ENCODE measurements at regions not wholly inside any gene's neighbourhood (a gene's known extent, or its start where the extent isn't known, plus 50 kb on each side); places are given as distances from the start of the nearest gene placed in this dataset.

DNA sequence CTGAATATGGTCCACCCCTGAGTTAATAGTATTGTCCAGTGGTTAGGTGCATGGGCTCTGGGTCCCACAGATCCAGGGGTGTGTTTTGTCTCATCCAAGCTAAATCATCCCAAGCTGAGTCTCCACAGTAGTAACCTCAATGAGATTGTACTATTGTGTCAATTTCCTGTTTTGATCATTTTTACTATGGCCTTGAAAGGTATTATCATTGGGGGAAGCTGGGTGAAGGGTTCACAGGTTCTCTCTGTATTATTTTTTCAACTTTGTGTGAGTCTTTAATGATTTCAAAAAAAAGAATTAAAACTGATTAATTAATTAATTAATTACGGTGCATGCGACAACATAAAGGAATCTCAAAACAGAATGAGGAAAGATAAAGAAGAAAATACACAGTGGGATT lies 266.1 kb downstream of the MN1 start:
- H3K4me2 ChIP-seq (ENCODE audit: low read length): no peak overlapping the region
- no peak overlapping the region for H2AFZ ChIP-seq (ENCODE audit: low read length)
- no peak for TF ChIP-seq EZH2 (IDR thresholded peaks at IDR 0.05; ENCODE audit: borderline replicate concordance, low read length)
- TF ChIP-seq, protein P1, sequence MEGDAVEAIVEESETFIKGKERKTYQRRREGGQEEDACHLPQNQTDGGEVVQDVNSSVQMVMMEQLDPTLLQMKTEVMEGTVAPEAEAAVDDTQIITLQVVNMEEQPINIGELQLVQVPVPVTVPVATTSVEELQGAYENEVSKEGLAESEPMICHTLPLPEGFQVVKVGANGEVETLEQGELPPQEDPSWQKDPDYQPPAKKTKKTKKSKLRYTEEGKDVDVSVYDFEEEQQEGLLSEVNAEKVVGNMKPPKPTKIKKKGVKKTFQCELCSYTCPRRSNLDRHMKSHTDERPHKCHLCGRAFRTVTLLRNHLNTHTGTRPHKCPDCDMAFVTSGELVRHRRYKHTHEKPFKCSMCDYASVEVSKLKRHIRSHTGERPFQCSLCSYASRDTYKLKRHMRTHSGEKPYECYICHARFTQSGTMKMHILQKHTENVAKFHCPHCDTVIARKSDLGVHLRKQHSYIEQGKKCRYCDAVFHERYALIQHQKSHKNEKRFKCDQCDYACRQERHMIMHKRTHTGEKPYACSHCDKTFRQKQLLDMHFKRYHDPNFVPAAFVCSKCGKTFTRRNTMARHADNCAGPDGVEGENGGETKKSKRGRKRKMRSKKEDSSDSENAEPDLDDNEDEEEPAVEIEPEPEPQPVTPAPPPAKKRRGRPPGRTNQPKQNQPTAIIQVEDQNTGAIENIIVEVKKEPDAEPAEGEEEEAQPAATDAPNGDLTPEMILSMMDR (IDR thresholded peaks at IDR 0.05; ENCODE audit: low read length): no peak
- H3F3A ChIP-seq (ENCODE audit: insufficient read depth, low read length): no peaks in the 10 kb centered on the region
- no peaks in the 10 kb centered on the region; the same call in 1 of the 2 replicates for H3K27me3 ChIP-seq (ENCODE audit: insufficient read depth, low read length)
- no peaks in the 10 kb centered on the region for H4K20me1 ChIP-seq (ENCODE audit: insufficient read depth, low read length)
- H3K4me1 ChIP-seq (ENCODE audit: insufficient read depth, low read length, severe bottlenecking): no peaks in the 10 kb centered on the region
- no peak overlapping the region for H3K4me3 ChIP-seq (ENCODE audit: low read depth, low read length, poor library complexity, severe bottlenecking)
- H3K9me2 ChIP-seq (ENCODE audit: low read depth, low read length): no peaks in the 10 kb centered on the region
- no peaks in the 10 kb centered on the region for H3K36me3 ChIP-seq (ENCODE audit: insufficient read depth, low read length)
- no peak overlapping the region for H3K9ac ChIP-seq (ENCODE audit: low read length)
- no peak overlapping the region for H3K27ac ChIP-seq (ENCODE audit: low read depth, low read length, poor library complexity, severe bottlenecking)
- no peaks in the 10 kb centered on the region for H3K9me3 ChIP-seq (ENCODE audit: low read length)
- no peaks in the 10 kb centered on the region for H3K79me2 ChIP-seq (ENCODE audit: insufficient read depth, low read length)

DNA sequence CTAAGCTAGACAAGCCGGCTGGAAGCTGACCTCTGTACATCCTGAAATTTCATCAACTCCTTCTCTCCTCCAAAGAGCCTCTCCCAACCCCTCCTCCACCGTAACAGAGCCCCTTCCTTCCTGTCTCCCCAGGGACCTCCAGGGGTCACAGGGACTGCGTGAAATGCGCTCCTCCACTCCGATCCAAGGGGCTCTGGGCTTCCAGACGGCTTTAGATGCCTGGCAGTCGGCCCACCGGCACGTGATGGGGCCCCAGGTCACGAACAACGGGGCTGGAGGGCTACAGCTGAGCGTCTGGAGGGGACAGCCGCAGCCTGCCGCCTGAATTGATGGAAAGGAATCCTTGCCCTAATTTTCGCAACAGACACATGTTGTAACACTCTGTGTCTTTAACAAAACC lies 264.1 kb downstream of the MN1 start:
- no peak overlapping the region for H2AFZ ChIP-seq (ENCODE audit: low read length)
- H3K36me3 ChIP-seq (ENCODE audit: insufficient read depth, low read length): no peaks in the 10 kb centered on the region
- H3K4me1 ChIP-seq (ENCODE audit: insufficient read depth, low read length, severe bottlenecking): no peaks in the 10 kb centered on the region
- no peaks in the 10 kb centered on the region for H4K20me1 ChIP-seq (ENCODE audit: insufficient read depth, low read length)
- H3K4me3 ChIP-seq (ENCODE audit: low read depth, low read length, poor library complexity, severe bottlenecking): no peak overlapping the region
- no peaks in the 10 kb centered on the region for H3F3A ChIP-seq (ENCODE audit: insufficient read depth, low read length)
- H3K9ac ChIP-seq (ENCODE audit: low read length): no peak overlapping the region
- no peaks in the 10 kb centered on the region; the same call in 1 of the 2 replicates for H3K27me3 ChIP-seq (ENCODE audit: insufficient read depth, low read length)
- H3K9me2 ChIP-seq (ENCODE audit: low read depth, low read length): no peaks in the 10 kb centered on the region
- no peak overlapping the region for H3K4me2 ChIP-seq (ENCODE audit: low read length)
- H3K9me3 ChIP-seq (ENCODE audit: low read length): no peaks in the 10 kb centered on the region
- H3K79me2 ChIP-seq (ENCODE audit: insufficient read depth, low read length): no peaks in the 10 kb centered on the region
- no peak overlapping the region for H3K27ac ChIP-seq (ENCODE audit: low read depth, low read length, poor library complexity, severe bottlenecking)
- TF ChIP-seq EZH2 (IDR thresholded peaks at IDR 0.05; ENCODE audit: borderline replicate concordance, low read length): no peak
- TF ChIP-seq, protein P1 (IDR thresholded peaks at IDR 0.05; ENCODE audit: low read length): no peak

DNA sequence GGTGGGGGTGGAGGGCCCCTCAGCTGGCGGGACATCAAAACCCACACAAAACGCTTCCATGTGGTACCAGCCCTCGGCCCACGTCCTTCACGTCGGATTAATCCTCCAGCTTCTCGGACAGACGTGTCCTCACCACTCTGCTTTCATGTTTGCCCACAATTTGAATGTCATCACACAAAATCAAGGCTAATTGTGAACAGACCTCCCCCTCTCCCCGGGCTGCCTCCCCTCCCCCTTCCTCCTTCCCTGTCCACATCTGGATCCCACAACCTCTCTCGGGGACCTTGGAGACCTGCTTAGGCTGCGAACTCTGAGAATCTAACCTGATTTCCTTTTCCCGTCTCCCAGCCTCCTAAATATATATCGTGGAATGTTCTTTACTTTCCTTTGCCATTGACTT lies 262.9 kb downstream of the MN1 start:
- H3K27ac ChIP-seq (ENCODE audit: low read depth, low read length, poor library complexity, severe bottlenecking): no peak overlapping the region
- no peaks in the 10 kb centered on the region for H3F3A ChIP-seq (ENCODE audit: insufficient read depth, low read length)
- TF ChIP-seq, protein P1 (IDR thresholded peaks at IDR 0.05; ENCODE audit: low read length): no peak
- no peak for TF ChIP-seq EZH2 (IDR thresholded peaks at IDR 0.05; ENCODE audit: borderline replicate concordance, low read length)
- H3K36me3 ChIP-seq (ENCODE audit: insufficient read depth, low read length): no peaks in the 10 kb centered on the region
- H3K4me1 ChIP-seq (ENCODE audit: insufficient read depth, low read length, severe bottlenecking): no peaks in the 10 kb centered on the region
- no peak overlapping the region for H3K9ac ChIP-seq (ENCODE audit: low read length)
- no peaks in the 10 kb centered on the region for H3K9me2 ChIP-seq (ENCODE audit: low read depth, low read length)
- H3K9me3 ChIP-seq (ENCODE audit: low read length): no peaks in the 10 kb centered on the region
- no peak overlapping the region for H3K4me2 ChIP-seq (ENCODE audit: low read length)
- no peak overlapping the region for H2AFZ ChIP-seq (ENCODE audit: low read length)
- H4K20me1 ChIP-seq (ENCODE audit: insufficient read depth, low read length): no peaks in the 10 kb centered on the region
- no peaks in the 10 kb centered on the region; the same call in 1 of the 2 replicates for H3K27me3 ChIP-seq (ENCODE audit: insufficient read depth, low read length)
- no peak overlapping the region for H3K4me3 ChIP-seq (ENCODE audit: low read depth, low read length, poor library complexity, severe bottlenecking)
- H3K79me2 ChIP-seq (ENCODE audit: insufficient read depth, low read length): no peaks in the 10 kb centered on the region

All from OCI-LY1 (cell line).